ENCODE measurements at regions not wholly inside any gene's neighbourhood (a gene's known extent, or its start where the extent isn't known, plus 50 kb on each side); places are given as distances from the start of the nearest gene placed in this dataset.

DNA sequence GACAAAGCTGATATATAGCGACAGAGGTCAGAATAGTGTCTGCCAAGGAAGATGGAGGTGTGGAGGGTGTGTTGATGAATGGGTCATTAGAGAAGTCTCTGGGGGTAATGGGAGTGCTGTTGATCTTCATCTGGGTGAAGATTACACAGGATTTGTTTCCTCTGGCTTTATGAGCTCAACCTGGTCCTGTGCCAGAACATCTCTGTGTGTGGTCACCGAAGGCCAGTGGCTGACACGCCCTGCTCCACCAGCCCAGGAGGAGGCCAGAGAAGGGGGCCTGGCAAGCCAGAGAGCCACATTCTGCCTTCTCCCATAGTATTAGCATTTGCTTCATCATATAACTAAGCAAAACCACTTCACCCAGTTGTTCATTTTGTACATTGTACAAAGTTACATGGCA is 121.1 kb downstream of the ZNF621 start:
- TF ChIP-seq, protein P1, sequence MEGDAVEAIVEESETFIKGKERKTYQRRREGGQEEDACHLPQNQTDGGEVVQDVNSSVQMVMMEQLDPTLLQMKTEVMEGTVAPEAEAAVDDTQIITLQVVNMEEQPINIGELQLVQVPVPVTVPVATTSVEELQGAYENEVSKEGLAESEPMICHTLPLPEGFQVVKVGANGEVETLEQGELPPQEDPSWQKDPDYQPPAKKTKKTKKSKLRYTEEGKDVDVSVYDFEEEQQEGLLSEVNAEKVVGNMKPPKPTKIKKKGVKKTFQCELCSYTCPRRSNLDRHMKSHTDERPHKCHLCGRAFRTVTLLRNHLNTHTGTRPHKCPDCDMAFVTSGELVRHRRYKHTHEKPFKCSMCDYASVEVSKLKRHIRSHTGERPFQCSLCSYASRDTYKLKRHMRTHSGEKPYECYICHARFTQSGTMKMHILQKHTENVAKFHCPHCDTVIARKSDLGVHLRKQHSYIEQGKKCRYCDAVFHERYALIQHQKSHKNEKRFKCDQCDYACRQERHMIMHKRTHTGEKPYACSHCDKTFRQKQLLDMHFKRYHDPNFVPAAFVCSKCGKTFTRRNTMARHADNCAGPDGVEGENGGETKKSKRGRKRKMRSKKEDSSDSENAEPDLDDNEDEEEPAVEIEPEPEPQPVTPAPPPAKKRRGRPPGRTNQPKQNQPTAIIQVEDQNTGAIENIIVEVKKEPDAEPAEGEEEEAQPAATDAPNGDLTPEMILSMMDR (IDR thresholded peaks at IDR 0.05) = no peak
- TF ChIP-seq POLR2A (IDR thresholded peaks at IDR 0.05) = no peak
- no peak for TF ChIP-seq POLR2AphosphoS5 (IDR thresholded peaks at IDR 0.05)
- no peak for TF ChIP-seq EP300 (IDR thresholded peaks at IDR 0.05)
